ENCODE measurements at regions not wholly inside any gene's neighbourhood (a gene's known extent, or its start where the extent isn't known, plus 50 kb on each side); places are given as distances from the start of the nearest gene placed in this dataset.
"Not testable (repeated sequence)": the region's sequence is repeated elsewhere in the genome, so short reads cannot be mapped to it uniquely, and the experiment has no call there.

DNA sequence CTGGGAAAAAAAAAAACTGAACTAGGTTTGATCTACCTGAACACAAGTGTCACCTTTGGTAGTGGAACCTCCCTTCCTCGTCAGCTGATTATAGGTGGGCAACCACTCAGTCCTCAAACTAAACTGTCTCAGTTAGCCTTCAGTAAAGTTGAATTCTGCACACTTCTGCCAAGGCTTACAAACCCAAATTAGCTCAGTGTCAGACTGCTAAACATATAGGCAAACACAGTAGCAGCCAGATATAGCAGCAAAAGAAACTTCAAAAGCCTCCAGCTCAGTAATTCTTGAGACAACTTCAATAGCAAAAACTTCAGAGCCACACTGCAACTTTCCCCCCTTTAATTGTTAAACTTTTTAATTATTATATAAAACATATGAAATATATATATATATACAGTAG is 956.9 kb downstream of the XPNPEP1 start:
- H3K27ac ChIP-seq (ENCODE audit: low read depth, low read length) = no peak overlapping the region
- peaks cover 0 to 2% (median 0%) of the 10 kb centered on the region in 5 donors for H3K9me3 ChIP-seq (ENCODE audit: control insufficient read depth in 5 of 5, low read length in 5 of 5)

DNA sequence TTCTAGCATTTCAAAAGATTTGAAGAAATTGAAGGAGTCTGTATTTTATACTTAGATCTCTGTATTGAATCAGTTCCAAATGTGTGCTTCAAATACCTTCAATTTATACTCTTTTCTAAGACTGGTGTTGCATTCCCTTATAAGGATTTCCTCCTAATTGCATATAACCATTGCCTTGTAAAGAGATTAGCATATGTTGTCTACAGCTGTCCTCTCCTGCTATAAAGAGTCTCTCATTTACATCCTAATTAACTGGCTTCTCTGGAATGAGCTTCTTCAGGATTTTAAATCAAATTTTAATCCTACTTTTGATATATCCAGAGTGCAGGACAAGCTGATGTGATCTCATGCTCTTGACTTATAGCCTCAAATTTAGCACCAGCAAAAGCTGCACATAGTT is 957.3 kb downstream of the XPNPEP1 start:
- Histone ChIP-seq H3K4me3 (ENCODE audit: low read depth in 1 of 5, low read length in 5 of 5) (no peak overlapping the region), H3K36me3 (ENCODE audit: control insufficient read depth in 5 of 5, insufficient read depth in 5 of 5, low read length in 5 of 5) (no peaks in the 10 kb centered on the region), H3K4me1 (ENCODE audit: control insufficient read depth in 5 of 5, insufficient read depth in 5 of 5, low read length in 5 of 5) (no peaks in the 10 kb centered on the region), H3K9ac (ENCODE audit: low read length in 5 of 5) (no peak overlapping the region), H3K27ac (ENCODE audit: low read depth, low read length) (no peak overlapping the region), H3K9me3 (ENCODE audit: control insufficient read depth in 5 of 5, low read length in 5 of 5) (peaks cover 0 to 2% (median 0%) of the 10 kb centered on the region in 5 donors), H3K27me3 (ENCODE audit: control insufficient read depth in 5 of 5, insufficient read depth in 4 of 5, low read length in 5 of 5) (no peaks in the 10 kb centered on the region)

More for the DNA sequence above, 956.9 kb downstream of the XPNPEP1 start:
- Histone ChIP-seq H3K27me3 (ENCODE audit: control insufficient read depth in 5 of 5, insufficient read depth in 4 of 5, low read length in 5 of 5) (no peaks in the 10 kb centered on the region), H3K4me1 (ENCODE audit: control insufficient read depth in 5 of 5, insufficient read depth in 5 of 5, low read length in 5 of 5) (no peaks in the 10 kb centered on the region), H3K36me3 (ENCODE audit: control insufficient read depth in 5 of 5, insufficient read depth in 5 of 5, low read length in 5 of 5) (no peaks in the 10 kb centered on the region), H3K4me3 (ENCODE audit: low read depth in 1 of 5, low read length in 5 of 5) (no peak overlapping the region), H3K9ac (ENCODE audit: low read length in 5 of 5) (no peak overlapping the region)

DNA sequence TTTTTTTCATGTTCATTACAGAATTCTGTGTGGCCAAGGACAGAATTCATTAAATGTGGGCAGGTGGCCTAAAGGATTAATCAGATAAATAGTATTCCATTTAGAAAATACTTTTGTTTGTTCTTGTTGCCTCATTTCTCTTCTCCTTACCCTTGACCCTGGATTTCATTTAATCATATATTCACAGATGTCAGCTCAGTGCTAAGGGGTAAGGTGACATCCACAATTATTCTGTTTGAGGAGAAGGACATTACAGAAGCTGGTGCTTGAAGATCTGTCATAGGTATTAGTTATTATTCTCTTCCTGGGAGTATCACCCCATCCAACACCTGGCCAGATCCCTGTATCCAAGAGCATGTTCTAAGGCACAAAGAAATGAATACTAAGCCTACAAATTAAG is 961.1 kb downstream of the XPNPEP1 start:
- no peaks in the 10 kb centered on the region for H3K27me3 ChIP-seq (ENCODE audit: control insufficient read depth in 5 of 5, insufficient read depth in 4 of 5, low read length in 5 of 5)
- H3K4me3 ChIP-seq (ENCODE audit: low read depth in 1 of 5, low read length in 5 of 5) = no peak overlapping the region
- H3K4me1 ChIP-seq (ENCODE audit: control insufficient read depth in 5 of 5, insufficient read depth in 5 of 5, low read length in 5 of 5) = no peaks in the 10 kb centered on the region
- H3K9me3 ChIP-seq (ENCODE audit: control insufficient read depth in 5 of 5, low read length in 5 of 5) = no peaks in the 10 kb centered on the region
- no peaks in the 10 kb centered on the region for H3K36me3 ChIP-seq (ENCODE audit: control insufficient read depth in 5 of 5, insufficient read depth in 5 of 5, low read length in 5 of 5)
- H3K9ac ChIP-seq (ENCODE audit: low read length in 5 of 5) = no peak overlapping the region
- no peak overlapping the region for H3K27ac ChIP-seq (ENCODE audit: low read depth, low read length)

DNA sequence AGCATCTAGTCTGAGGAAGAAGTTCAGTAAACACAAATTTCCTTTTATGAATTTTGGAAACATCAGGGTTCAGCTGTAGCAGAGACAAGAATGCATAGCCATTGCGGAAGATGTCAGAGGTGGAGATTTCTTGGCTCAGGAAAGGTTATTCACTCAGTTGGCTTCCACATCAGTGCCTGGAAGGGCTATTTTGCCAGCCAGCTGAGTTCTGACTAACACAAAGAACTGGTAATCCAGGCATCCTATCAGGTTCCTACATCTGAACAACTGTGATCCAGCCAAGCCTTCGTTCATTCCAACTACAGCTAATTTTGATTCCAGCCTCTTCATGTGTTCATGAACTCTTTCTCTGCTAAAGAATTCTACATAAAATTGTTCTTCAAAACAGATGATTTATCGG is 965.6 kb downstream of the XPNPEP1 start:
- Histone ChIP-seq H3K4me3 (ENCODE audit: low read depth in 1 of 5, low read length in 5 of 5) (no peak overlapping the region), H3K9ac (ENCODE audit: low read length in 5 of 5) (no peak overlapping the region), H3K4me1 (ENCODE audit: control insufficient read depth in 5 of 5, insufficient read depth in 5 of 5, low read length in 5 of 5) (no peaks in the 10 kb centered on the region), H3K27me3 (ENCODE audit: control insufficient read depth in 5 of 5, insufficient read depth in 4 of 5, low read length in 5 of 5) (no peaks in the 10 kb centered on the region), H3K9me3 (ENCODE audit: control insufficient read depth in 5 of 5, low read length in 5 of 5) (peaks cover 0 to 6% (median 0%) of the 10 kb centered on the region in 5 donors), H3K27ac (ENCODE audit: low read depth, low read length) (no peak overlapping the region), H3K36me3 (ENCODE audit: control insufficient read depth in 5 of 5, insufficient read depth in 5 of 5, low read length in 5 of 5) (no peaks in the 10 kb centered on the region)

DNA sequence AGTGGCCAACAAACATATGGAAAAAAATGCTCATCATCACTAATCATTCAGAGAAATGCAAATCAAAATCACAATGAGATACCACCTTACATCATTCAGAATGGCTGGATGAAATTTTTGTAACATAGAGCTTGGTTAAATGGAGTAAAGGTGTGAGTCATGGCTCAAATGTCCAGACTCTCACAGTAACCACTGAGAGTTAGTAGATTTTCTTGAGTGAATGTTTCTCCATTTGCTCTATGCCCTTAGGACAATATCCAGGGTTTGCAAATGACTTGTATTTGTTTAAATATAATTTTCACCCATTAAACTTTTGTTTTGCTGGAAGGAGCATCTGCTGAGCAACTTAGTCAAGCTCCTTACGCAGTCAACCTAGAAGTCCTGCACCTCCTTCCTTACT is 967.2 kb downstream of the XPNPEP1 start:
- Histone ChIP-seq H3K4me3 (ENCODE audit: low read depth in 1 of 5, low read length in 5 of 5) (no peak overlapping the region), H3K27ac (ENCODE audit: low read depth, low read length) (no peak overlapping the region)

DNA sequence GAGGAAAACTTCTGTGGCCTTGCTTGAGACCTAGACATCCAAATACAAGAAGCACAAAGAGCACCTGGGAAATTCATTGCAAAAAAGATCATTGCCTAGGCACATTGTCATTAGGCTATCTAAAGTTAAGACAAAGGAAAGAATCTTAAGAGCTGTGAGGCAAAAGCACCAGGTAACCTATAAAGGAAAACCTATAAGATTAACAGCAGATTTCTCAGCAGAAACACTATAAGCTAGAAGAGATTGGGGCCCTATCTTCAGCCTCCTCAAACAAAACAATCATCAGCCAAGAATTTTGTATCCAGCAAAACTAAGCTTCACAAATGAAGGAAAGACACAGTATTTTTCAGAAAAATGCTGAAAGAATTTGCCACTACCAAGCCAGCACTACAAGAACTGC is 1003.3 kb downstream of the XPNPEP1 start:
- H3K27me3 ChIP-seq (ENCODE audit: control insufficient read depth in 5 of 5, insufficient read depth in 4 of 5, low read length in 5 of 5); H3K4me1 ChIP-seq (ENCODE audit: control insufficient read depth in 5 of 5, insufficient read depth in 5 of 5, low read length in 5 of 5); H3K9ac ChIP-seq (ENCODE audit: low read length in 5 of 5); H3K36me3 ChIP-seq (ENCODE audit: control insufficient read depth in 5 of 5, insufficient read depth in 5 of 5, low read length in 5 of 5); H3K27ac ChIP-seq (ENCODE audit: low read depth, low read length); H3K4me3 ChIP-seq (ENCODE audit: low read depth in 1 of 5, low read length in 5 of 5): not testable (repeated sequence)
- H3K9me3 ChIP-seq (ENCODE audit: control insufficient read depth in 5 of 5, low read length in 5 of 5) = peaks cover 0 to 12% (median 0%) of the 10 kb centered on the region in 5 donors

More for the DNA sequence above, 967.2 kb downstream of the XPNPEP1 start:
- Histone ChIP-seq H3K9ac (ENCODE audit: low read length in 5 of 5) (no peak overlapping the region), H3K27me3 (ENCODE audit: control insufficient read depth in 5 of 5, insufficient read depth in 4 of 5, low read length in 5 of 5) (no peaks in the 10 kb centered on the region), H3K36me3 (ENCODE audit: control insufficient read depth in 5 of 5, insufficient read depth in 5 of 5, low read length in 5 of 5) (no peaks in the 10 kb centered on the region), H3K9me3 (ENCODE audit: control insufficient read depth in 5 of 5, low read length in 5 of 5) (peaks cover 0 to 9% (median 0%) of the 10 kb centered on the region in 5 donors), H3K4me1 (ENCODE audit: control insufficient read depth in 5 of 5, insufficient read depth in 5 of 5, low read length in 5 of 5) (no peaks in the 10 kb centered on the region)

DNA sequence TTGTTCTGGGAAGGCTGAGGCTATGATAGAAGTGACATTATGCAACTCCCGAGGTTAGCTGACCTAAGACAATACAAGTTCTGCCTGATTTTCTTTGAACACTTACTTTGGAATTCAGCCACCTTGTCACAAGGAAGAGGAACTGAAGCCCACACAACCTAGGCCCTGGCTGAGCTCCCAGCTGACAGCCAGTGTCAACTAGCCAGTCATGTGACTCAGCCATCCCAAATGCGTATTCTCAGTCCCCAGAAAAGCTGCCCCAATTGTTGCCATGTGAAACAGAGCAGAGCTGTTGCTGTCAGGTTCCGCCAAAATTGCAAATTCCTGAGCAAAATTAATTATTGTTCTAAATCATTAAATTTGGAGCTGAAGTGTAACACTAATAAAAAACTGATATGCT is 1010.0 kb downstream of the XPNPEP1 start:
- H3K27ac ChIP-seq (ENCODE audit: low read depth, low read length) = no peak overlapping the region
- no peaks in the 10 kb centered on the region for H3K9me3 ChIP-seq (ENCODE audit: control insufficient read depth in 5 of 5, low read length in 5 of 5)
- H3K4me3 ChIP-seq (ENCODE audit: low read depth in 1 of 5, low read length in 5 of 5) = no peak overlapping the region
- no peaks in the 10 kb centered on the region for H3K36me3 ChIP-seq (ENCODE audit: control insufficient read depth in 5 of 5, insufficient read depth in 5 of 5, low read length in 5 of 5)
- peaks cover 0 to 3% (median 0%) of the 10 kb centered on the region in 5 donors for H3K27me3 ChIP-seq (ENCODE audit: control insufficient read depth in 5 of 5, insufficient read depth in 4 of 5, low read length in 5 of 5)
- peaks cover 3 to 11% (median 4%) of the 10 kb centered on the region in 5 donors for H3K4me1 ChIP-seq (ENCODE audit: control insufficient read depth in 5 of 5, insufficient read depth in 5 of 5, low read length in 5 of 5)
- no peak overlapping the region for H3K9ac ChIP-seq (ENCODE audit: low read length in 5 of 5)

DNA sequence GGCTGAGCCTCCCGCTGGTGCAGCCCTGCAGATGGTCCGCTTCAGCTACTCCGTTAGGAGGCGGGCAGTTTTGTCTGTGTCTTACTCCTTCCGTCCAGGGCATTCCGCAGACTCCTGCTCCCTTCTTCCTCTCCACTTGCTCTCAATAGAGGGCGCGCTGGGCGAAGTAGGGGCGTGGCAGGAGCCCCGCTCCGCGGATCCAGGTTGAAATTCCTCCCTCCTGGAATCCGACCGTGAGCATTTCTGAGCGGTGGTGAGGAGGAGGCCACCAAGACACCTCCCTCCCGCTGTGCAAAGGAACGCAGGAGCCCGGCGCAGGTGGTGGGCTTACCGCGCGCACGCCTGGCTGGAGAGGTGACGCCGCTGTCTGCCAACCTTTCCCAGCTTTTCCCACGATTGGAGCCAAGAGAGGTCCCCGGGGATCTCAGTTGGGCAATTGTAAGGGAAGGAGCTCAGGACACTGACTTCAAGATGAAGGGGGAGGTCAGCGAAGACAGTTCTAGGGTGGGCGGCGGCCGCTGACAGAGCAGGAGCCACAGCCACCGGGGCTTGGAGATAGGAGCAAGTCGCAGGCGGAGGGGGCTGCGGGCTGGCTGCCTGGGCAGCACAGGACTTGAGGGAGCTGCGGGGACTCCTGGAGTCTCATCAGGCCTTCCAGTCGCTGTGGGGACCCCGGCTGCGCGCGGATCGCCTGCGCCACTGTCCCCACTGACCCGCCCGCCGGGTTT is 1011.3 kb downstream of the XPNPEP1 start:
- Histone ChIP-seq H3K4me1 (ENCODE audit: control insufficient read depth in 5 of 5, insufficient read depth in 5 of 5, low read length in 5 of 5) (peaks cover 3 to 11% (median 4%) of the 10 kb centered on the region in 5 donors), H3K9ac (ENCODE audit: low read length in 5 of 5) (peak overlapping the region; percentile 0 to 81 (median 56)), H3K4me3 (ENCODE audit: low read depth in 1 of 5, low read length in 5 of 5) (peak overlapping the region; percentile 51 to 78 (median 72)), H3K9me3 (ENCODE audit: control insufficient read depth in 5 of 5, low read length in 5 of 5) (no peaks in the 10 kb centered on the region), H3K36me3 (ENCODE audit: control insufficient read depth in 5 of 5, insufficient read depth in 5 of 5, low read length in 5 of 5) (no peaks in the 10 kb centered on the region), H3K27ac (ENCODE audit: low read depth, low read length) (no peak overlapping the region), H3K27me3 (ENCODE audit: control insufficient read depth in 5 of 5, insufficient read depth in 4 of 5, low read length in 5 of 5) (peaks cover 0 to 3% (median 0%) of the 10 kb centered on the region in 5 donors)

DNA sequence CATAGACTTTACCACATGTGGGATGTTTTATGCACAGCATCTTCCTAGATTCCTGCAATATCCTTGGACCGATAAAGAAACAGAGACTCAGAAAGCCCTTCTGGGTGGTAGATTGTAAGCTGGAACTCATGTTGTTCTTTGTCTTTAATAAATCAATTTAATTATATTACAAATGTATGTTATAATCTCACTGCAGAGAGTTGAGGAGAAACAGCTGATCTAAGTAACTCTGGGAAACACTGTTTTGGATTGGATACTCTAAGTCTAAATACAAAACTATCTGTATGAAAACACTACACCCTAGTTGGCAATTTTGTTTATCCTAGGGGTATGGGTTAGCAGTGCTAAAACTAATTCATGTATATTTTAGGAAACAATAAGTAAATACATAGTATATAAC is 1015.2 kb downstream of the XPNPEP1 start:
- Histone ChIP-seq H3K9ac (ENCODE audit: low read length in 5 of 5) (no peak overlapping the region), H3K36me3 (ENCODE audit: control insufficient read depth in 5 of 5, insufficient read depth in 5 of 5, low read length in 5 of 5) (no peaks in the 10 kb centered on the region), H3K27me3 (ENCODE audit: control insufficient read depth in 5 of 5, insufficient read depth in 4 of 5, low read length in 5 of 5) (peaks cover 0 to 3% (median 0%) of the 10 kb centered on the region in 5 donors), H3K4me3 (ENCODE audit: low read depth in 1 of 5, low read length in 5 of 5) (no peak overlapping the region), H3K9me3 (ENCODE audit: control insufficient read depth in 5 of 5, low read length in 5 of 5) (no peaks in the 10 kb centered on the region), H3K27ac (ENCODE audit: low read depth, low read length) (no peak overlapping the region), H3K4me1 (ENCODE audit: control insufficient read depth in 5 of 5, insufficient read depth in 5 of 5, low read length in 5 of 5) (peaks cover 3 to 16% (median 11%) of the 10 kb centered on the region in 5 donors)

DNA sequence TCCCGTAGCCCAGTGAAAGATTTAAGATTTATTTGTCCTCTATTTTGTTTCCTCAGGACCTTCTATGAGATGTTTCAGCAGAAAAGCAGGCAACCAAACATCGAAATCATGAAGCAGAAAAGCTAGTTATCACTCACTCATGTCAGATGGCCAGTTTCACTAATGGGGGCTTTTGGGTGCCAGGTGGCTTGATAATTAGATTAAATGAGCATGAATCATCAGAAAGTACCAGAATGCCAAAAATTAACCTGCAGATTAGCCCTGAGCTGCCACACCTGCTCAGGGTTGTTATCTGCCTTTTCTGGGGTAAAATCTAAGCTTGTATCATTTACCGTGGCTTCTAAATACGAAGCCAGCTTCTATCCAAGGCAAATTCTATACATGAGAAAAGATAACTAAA is 1017.5 kb downstream of the XPNPEP1 start:
- no peaks in the 10 kb centered on the region for H3K9me3 ChIP-seq (ENCODE audit: control insufficient read depth in 5 of 5, low read length in 5 of 5)
- H3K27me3 ChIP-seq (ENCODE audit: control insufficient read depth in 5 of 5, insufficient read depth in 4 of 5, low read length in 5 of 5) = no peaks in the 10 kb centered on the region
- peaks cover 0 to 11% (median 5%) of the 10 kb centered on the region in 5 donors for H3K4me1 ChIP-seq (ENCODE audit: control insufficient read depth in 5 of 5, insufficient read depth in 5 of 5, low read length in 5 of 5)
- no peak overlapping the region for H3K9ac ChIP-seq (ENCODE audit: low read length in 5 of 5)
- H3K36me3 ChIP-seq (ENCODE audit: control insufficient read depth in 5 of 5, insufficient read depth in 5 of 5, low read length in 5 of 5) = no peaks in the 10 kb centered on the region
- H3K4me3 ChIP-seq (ENCODE audit: low read depth in 1 of 5, low read length in 5 of 5) = no peak overlapping the region
- no peak overlapping the region for H3K27ac ChIP-seq (ENCODE audit: low read depth, low read length)
